A673 (cell line): ENCODE measurements at regions not wholly inside any gene's neighbourhood (a gene's known extent, or its start where the extent isn't known, plus 50 kb on each side); places are given as distances from the start of the nearest gene placed in this dataset.

ENCODE experiments used
- BruUV-seq: library from RNA; stranded (reverse); fragments of 400-500 nt; replicated peaks from 2 replicates; lab custom pipeline; 2021; lab: Mats Ljungman, UMichigan
- CTCF ChIA-PET: fragments of 300-600 bp; sonication (Branson Sonifier 250); formaldehyde crosslinking; loops from one replicate; lab custom pipeline; 2022; ENCODE audit warnings: antibody characterized with exemption; lab: Charles Lee
- POLR2A ChIA-PET: fragments of 300-600 bp; sonication (Branson Sonifier 250); formaldehyde crosslinking; loops from one replicate; lab custom pipeline; 2022; ENCODE audit warnings: antibody characterized with exemption; ENCODE audit not compliant: low non-redundant PET; lab: Charles Lee
- DNase-seq: peaks from one replicate; pipeline ENCODE4 v3.0.0-alpha.2; 2015; ENCODE audit warnings: low spot score
- H3K27ac ChIP-seq: fragments of 200-600 bp; sonication (generic); 2 replicates; pipeline ENCODE4 v1.5.1; 2016; ENCODE audit warnings: mixed run types, low read depth, mild to moderate bottlenecking, mixed read lengths, antibody characterized with exemption, low read length; ENCODE audit not compliant: poor library complexity, severe bottlenecking
- H3K27me3 ChIP-seq: fragments of 200-600 bp; sonication (generic); replicated peaks from 2 replicates; pipeline ENCODE4 v1.6.1; 2017; ENCODE audit warnings: mixed run types, low read depth, mild to moderate bottlenecking, mixed read lengths, antibody characterized with exemption, low read length; ENCODE audit not compliant: insufficient read depth, poor library complexity
- H3K36me3 ChIP-seq: fragments of 200-600 bp; sonication (generic); 2 replicates; pipeline ENCODE4 v1.6.1; 2016; ENCODE audit warnings: mixed run types, mild to moderate bottlenecking, mixed read lengths, antibody characterized with exemption, low read length; ENCODE audit not compliant: insufficient read depth, poor library complexity, severe bottlenecking
- H3K4me1 ChIP-seq: fragments of 200-600 bp; sonication (generic); 2 replicates; pipeline ENCODE4 v1.6.1; 2017; ENCODE audit warnings: mixed run types, mild to moderate bottlenecking, mixed read lengths, antibody characterized with exemption, low read length; ENCODE audit not compliant: insufficient read depth, poor library complexity, severe bottlenecking
- H3K4me3 ChIP-seq: fragments of 200-600 bp; sonication (generic); 2 replicates; pipeline ENCODE4 v1.5.1; 2016; ENCODE audit warnings: low read depth, mixed run types, mild to moderate bottlenecking, mixed read lengths, low read length; ENCODE audit not compliant: poor library complexity, severe bottlenecking
- H3K9me3 ChIP-seq: fragments of 200-600 bp; sonication (generic); 2 replicates; pipeline ENCODE4 v1.6.1; 2016; ENCODE audit warnings: mixed run types, low read depth, mild to moderate bottlenecking, mixed read lengths, antibody characterized with exemption, low read length; ENCODE audit not compliant: poor library complexity, severe bottlenecking
- CTCF ChIP-seq: fragments of 300-800, 200-600 bp; sonication (generic); conservative IDR thresholded peaks from 2 replicates; pipeline ENCODE4 v1.5.1; 2017; ENCODE audit warnings: low read depth, mild to moderate bottlenecking, antibody characterized with exemption, low read length, moderate library complexity, mixed read lengths
- EZH2 ChIP-seq: fragments of 200-600 bp; sonication (generic); IDR thresholded peaks from 2 replicates; pipeline ENCODE4 v1.6.1; 2017; ENCODE audit warnings: borderline replicate concordance, low read depth, mild to moderate bottlenecking, mixed read lengths, antibody characterized with exemption, low read length; ENCODE audit not compliant: poor library complexity, severe bottlenecking
- intact Hi-C: fragments of 100-400 bp; cut with micrococcal nuclease; formaldehyde crosslinking; loops from one replicate; pipeline ENCODE4 v1.10.0; 2022; ENCODE audit not compliant: unreplicated experiment

DNA sequence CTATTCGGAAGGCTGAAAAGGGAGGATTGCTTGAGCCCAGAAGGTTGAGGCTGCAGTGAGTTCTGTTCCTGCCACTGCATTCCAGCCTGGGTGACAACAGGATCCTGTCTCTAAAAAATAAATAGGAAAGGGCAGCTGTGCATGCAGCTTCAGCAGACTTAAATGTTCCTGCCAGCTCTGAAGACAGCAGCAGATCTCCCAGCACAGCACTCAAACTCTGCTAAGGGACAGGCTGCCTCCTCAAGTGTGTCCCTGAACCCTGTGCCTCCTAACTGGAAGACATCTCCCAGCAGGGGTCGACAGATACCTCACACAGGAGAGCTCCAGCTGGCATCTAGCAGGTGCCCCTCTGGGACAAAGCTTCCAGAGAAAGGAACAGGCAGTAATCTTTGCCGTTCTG lies 117.9 kb downstream of the CXCL12 start:
- POLR2A ChIA-PET: no interaction called here
- TF ChIP-seq CTCF (no peak), EZH2 (no peak)
- BruUV-seq: no TSS peak
- Histone ChIP-seq H3K27ac (no peak overlapping the region), H3K4me3 (no peak overlapping the region), H3K9me3 (peaks cover 4% of the 10 kb centered on the region), H3K27me3 (no peaks in the 10 kb centered on the region), H3K4me1 (no peaks in the 10 kb centered on the region), H3K36me3 (no peaks in the 10 kb centered on the region)
- CTCF ChIA-PET: no interaction called here
- DNase-seq: no peak
- intact Hi-C loops: no loop called here

- Histone ChIP-seq H3K36me3 (no peaks in the 10 kb centered on the region), H3K27me3 (no peaks in the 10 kb centered on the region), H3K27ac (no peak overlapping the region), H3K4me1 (no peaks in the 10 kb centered on the region), H3K9me3 (peaks cover 12% of the 10 kb centered on the region), H3K4me3 (no peak overlapping the region)
- no peak for DNase-seq
- no peak for TF ChIP-seq CTCF
- no peak for TF ChIP-seq EZH2
- BruUV-seq: no TSS peak
- POLR2A ChIA-PET: no interaction called here
- CTCF ChIA-PET: no interaction called here
- intact Hi-C loops: no loop called here
These were observed 120.7 kb downstream of the CXCL12 start for GRCh38 chr10:44264244-44264643.

DNA sequence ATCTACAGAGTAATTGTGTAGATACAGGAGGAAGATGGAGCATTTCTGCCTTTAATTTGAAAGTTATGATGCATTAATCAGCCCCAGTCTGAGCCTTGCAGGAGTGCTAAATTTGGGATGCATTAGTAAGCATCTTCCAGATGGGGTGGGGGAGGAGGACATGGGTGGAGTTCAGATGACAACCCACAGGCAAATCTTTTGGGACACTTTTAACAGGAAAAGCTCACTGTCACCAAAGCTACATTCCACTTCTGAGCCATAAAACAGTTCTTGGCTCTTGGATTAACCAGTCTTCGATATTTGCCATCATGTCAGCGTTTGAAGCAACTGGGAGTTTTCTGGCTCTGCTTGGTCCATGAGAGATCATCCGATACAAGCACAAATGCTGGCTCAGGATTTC lies 121.1 kb downstream of the CXCL12 start:
- BruUV-seq: no TSS peak
- Histone ChIP-seq H3K36me3 (no peaks in the 10 kb centered on the region), H3K9me3 (peaks cover 12% of the 10 kb centered on the region), H3K27me3 (no peaks in the 10 kb centered on the region), H3K27ac (no peak overlapping the region), H3K4me3 (no peak overlapping the region), H3K4me1 (no peaks in the 10 kb centered on the region)
- ChIA-PET POLR2A (no interaction called here), CTCF (no interaction called here)
- intact Hi-C loops: no loop called here
- TF ChIP-seq EZH2 (no peak), CTCF (no peak)
- no peak for DNase-seq
